NCI-H2029 treated with DMSO at 0.1 percent for 48 hours (cell line): ENCODE measurements at regions not wholly inside any gene's neighbourhood (a gene's known extent, or its start where the extent isn't known, plus 50 kb on each side); places are given as distances from the start of the nearest gene placed in this dataset.
"Not testable (repeated sequence)": the region's sequence is repeated elsewhere in the genome, so short reads cannot be mapped to it uniquely, and the experiment has no call there.

Source experiments
- DNase-seq: peaks from one replicate; lab custom pipeline; 2025; lab: John Stamatoyannopoulos, UW

GRCh38 chr14:105621479-105622328 lies 95.3 kb downstream of the TMEM121 start:
- DNase-seq = not testable (repeated sequence)

GRCh38 chr14:105622329-105622955 lies 96.1 kb downstream of the TMEM121 start:
- no peak for DNase-seq

GRCh38 chr14:105623178-105623577 lies 96.8 kb downstream of the TMEM121 start:
- not testable (repeated sequence) for DNase-seq

GRCh38 chr14:105624346-105624745 lies 98.0 kb downstream of the TMEM121 start:
- not testable (repeated sequence) for DNase-seq

- not testable (repeated sequence) for DNase-seq
Measured at GRCh38 chr14:105624749-105625434, 98.5 kb downstream of the TMEM121 start.

- not testable (repeated sequence) for DNase-seq
Measured at GRCh38 chr14:105625448-105625847, 99.1 kb downstream of the TMEM121 start.

- DNase-seq = not testable (repeated sequence)
Measured at GRCh38 chr14:105626111-105626510, 99.7 kb downstream of the TMEM121 start.

- DNase-seq = not testable (repeated sequence)
Measured at GRCh38 chr14:105626651-105627050, 100.3 kb downstream of the TMEM121 start.

GRCh38 chr14:105627287-105627686 lies 100.9 kb downstream of the TMEM121 start:
- not testable (repeated sequence) for DNase-seq

- no peak for DNase-seq
Measured at GRCh38 chr14:105627701-105628100, 101.3 kb downstream of the TMEM121 start.

- DNase-seq = not testable (repeated sequence)
Measured at GRCh38 chr14:105628126-105628525, 101.7 kb downstream of the TMEM121 start.

GRCh38 chr14:105628531-105629067 lies 102.2 kb downstream of the TMEM121 start:
- DNase-seq = not testable (repeated sequence)

- not testable (repeated sequence) for DNase-seq
Measured at GRCh38 chr14:105629091-105629885, 102.9 kb downstream of the TMEM121 start.

- no peak for DNase-seq
Measured at GRCh38 chr14:105629886-105630215, 103.5 kb downstream of the TMEM121 start.

- DNase-seq = not testable (repeated sequence)
Measured at GRCh38 chr14:105630293-105630934, 104.0 kb downstream of the TMEM121 start.

GRCh38 chr14:105630935-105631779 lies 104.8 kb downstream of the TMEM121 start:
- not testable (repeated sequence) for DNase-seq

GRCh38 chr14:105632010-105632409 lies 105.6 kb downstream of the TMEM121 start:
- no peak for DNase-seq

GRCh38 chr14:105633596-105633995 lies 107.2 kb downstream of the TMEM121 start:
- not testable (repeated sequence) for DNase-seq

GRCh38 chr14:105635560-105635959 lies 109.2 kb downstream of the TMEM121 start:
- no peak for DNase-seq

- not testable (repeated sequence) for DNase-seq
Measured at GRCh38 chr14:105636021-105636420, 109.6 kb downstream of the TMEM121 start.
